NCI-H187 treated with DMSO at 0.1 percent for 48 hours (cell line): ENCODE measurements at regions not wholly inside any gene's neighbourhood (a gene's known extent, or its start where the extent isn't known, plus 50 kb on each side); places are given as distances from the start of the nearest gene placed in this dataset.

Source experiments
- DNase-seq: peaks from one replicate; lab custom pipeline; 2025; lab: John Stamatoyannopoulos, UW

- DNase-seq = no peak
Measured at GRCh38 chr9:20197976-20198685, 409.3 kb upstream of the SLC24A2 start.

GRCh38 chr9:20191228-20191840, 402.5 kb upstream of the SLC24A2 start:
- no peak for DNase-seq

DNA sequence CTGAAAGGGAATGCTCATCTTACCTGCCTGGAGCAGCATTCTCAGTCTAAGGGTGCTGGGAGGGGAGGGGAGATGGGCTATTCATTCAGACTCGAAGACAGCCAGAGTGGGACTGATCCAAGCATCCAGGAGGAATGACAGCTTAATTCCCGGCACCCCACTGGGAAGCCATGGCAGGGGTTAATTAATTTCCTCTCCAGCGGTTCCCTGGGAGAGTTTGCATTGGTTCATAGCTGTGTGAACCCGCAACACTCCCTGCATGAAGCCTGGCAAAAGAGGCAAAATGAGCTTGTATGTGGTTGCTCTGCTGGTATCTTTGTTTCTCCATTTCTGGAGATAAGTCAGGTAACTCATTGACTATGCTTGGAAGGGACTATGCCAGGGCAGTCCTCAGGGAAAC, 401.0 kb upstream of the SLC24A2 start:
- no peak for DNase-seq

GRCh38 chr9:20188616-20189369, 400.0 kb upstream of the SLC24A2 start:
- no peak for DNase-seq

GRCh38 chr9:20187318-20187717, 398.5 kb upstream of the SLC24A2 start:
- DNase-seq = no peak

- DNase-seq = no peak
Measured at GRCh38 chr9:20186823-20187222, 398.0 kb upstream of the SLC24A2 start.

- no peak for DNase-seq
Measured at GRCh38 chr9:20186231-20186630, 397.4 kb upstream of the SLC24A2 start.

GRCh38 chr9:20184541-20184940, 395.7 kb upstream of the SLC24A2 start:
- DNase-seq = no peak

- DNase-seq = no peak
Measured at GRCh38 chr9:20178679-20179078, 389.8 kb upstream of the SLC24A2 start.

DNA sequence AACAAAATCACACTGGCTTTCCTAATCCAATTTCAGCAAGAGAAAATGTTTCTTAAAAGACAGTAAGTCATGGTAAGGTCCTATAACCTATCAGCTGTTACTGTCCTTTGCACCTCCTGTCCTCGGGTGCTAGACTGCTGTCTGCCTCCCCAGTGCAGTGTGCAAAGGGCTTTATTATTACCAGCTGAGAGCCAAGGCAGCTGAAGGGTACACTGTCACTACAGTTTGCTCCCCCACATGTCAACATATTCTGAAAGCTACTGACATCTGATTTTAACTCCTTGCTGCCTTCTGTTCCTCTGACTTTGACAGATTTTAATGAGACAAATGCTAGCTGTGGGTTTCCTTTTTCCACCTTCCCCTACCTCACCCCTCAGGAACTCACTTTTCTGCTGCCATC, 389.4 kb upstream of the SLC24A2 start:
- no peak for DNase-seq

- DNase-seq = no peak
Measured at GRCh38 chr9:20170122-20170521, 381.3 kb upstream of the SLC24A2 start.

DNA sequence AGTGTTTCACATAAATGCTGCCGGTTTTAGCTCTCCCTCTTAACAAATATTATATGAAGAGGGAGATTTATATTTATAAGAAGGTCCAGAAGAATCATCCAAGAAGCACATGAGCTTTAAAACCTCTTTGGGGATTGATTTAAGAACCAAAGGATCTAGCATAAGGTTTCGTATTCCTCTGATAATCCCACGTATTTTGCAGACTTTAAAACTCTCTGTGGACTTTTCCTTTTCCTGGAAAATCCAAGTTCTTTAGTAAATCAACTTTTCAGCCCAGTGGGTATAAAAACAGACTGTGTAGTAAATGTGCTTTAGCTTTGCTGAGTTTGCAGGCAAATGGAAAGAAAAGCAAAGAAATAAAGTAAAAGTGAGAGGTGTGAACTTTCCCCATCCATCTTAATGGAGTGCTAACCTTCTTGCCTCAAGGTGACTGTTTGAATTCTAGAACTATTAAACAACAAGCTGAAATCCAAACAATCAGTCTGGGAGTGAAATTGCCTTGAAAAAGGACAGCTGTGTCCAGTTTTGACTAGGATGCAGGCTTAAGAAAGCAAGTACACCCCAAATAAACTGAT, 363.4 kb upstream of the SLC24A2 start:
- no peak for DNase-seq

DNA sequence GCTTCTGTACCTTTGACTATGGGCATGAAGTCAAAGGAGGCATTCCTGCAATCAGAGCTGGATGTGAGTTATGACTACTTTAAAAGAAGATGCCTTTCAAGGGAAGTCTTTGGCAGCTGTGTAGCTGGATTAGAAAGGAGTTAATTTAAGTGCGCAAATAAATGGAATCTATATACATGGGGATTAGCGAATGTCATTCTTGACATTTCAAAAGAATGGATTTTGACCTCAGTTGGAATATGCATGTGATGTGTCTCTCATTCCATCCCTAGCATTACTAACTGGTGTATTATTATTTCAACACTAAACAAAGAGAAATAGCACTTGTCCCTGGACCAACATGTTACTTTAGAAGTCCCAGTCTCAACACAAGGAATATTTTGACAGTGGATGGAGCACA, 359.6 kb upstream of the SLC24A2 start:
- DNase-seq = no peak

- no peak for DNase-seq
Measured at GRCh38 chr9:20144197-20144596, 355.4 kb upstream of the SLC24A2 start.

DNA sequence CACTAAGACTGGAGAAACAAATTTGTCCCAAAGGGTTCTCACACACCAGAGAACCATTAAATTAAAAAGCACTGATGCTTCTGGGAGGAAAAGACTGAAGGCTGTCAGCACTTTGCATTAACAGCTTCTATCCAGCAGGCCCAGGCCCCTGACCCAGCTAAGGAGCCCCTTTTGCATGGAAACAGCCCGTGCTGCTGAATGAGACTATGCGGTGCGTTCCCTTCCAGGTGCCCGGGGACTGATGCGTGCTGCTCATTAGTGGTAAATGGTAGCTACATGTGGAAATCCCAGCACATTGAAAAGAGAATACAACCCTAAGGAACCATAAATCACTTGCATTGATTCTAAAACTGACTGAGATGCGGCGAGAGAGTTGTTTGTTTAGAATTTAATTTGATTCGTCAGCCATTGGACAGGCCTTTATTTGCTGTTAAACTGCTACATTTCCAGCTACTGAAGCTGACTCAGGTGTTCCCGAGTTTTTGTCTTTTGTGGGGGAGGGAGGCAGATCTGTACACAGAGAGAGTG, 351.0 kb upstream of the SLC24A2 start:
- no peak for DNase-seq

DNA sequence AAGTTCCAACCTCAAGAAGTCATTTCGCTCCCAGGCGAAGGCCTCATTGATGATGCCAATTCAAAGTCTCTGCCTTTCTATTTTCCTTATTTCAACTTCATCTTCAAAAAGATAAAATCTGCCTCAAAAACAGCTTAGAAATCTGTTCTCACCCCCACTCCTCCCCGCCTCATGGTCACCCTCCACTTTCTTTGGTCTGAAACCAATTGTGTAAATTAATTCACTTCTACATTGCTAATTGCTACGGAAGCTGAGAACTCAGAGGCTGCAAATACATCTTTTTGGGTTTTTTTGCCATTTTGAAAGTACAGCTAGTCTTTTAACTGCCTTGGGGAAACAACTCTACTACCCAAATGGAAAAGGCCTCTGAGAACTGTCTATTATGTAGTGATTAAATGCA, 350.0 kb upstream of the SLC24A2 start:
- DNase-seq = no peak

GRCh38 chr9:20138116-20138515, 349.3 kb upstream of the SLC24A2 start:
- DNase-seq = no peak

DNA sequence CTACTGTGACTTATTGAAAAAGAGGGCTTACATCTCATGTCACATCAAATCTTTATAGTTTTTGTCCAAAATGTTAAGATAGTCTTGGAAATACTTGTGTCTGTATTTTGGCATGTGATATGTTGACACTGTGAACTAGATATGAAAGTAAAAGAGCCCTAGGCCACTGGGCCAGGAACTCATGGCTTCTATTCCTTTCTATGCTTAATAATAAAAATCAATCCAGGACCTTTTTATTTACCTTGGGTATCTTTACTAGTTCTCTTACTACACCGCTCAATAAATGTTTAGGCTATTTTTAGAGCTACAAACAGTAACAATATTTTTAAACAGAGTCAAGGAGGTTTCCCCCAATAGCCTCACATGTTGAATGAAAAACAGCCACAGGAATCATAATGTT, 348.6 kb upstream of the SLC24A2 start:
- no peak for DNase-seq

GRCh38 chr9:20135119-20135697, 346.4 kb upstream of the SLC24A2 start:
- no peak for DNase-seq

DNA sequence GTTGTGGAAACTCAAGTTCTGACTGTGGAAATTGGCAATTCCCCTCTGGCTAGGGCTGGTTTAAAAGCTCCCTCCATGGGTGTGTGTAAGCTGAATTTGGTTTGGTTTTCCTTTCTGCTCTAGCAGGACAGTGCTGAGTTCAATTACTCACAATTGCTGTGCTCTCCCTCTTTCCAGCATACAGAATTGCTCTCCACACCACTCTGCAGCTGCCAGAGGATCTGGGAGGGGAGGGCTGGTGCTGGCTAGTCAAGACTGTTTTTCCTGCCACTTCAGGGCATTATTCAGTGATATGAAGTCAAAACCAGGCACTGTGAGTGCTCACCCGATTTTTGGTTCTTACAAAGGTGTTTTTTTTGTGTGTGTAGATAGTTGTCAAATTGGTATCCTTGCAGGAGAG, 336.9 kb upstream of the SLC24A2 start:
- DNase-seq = no peak

DNA sequence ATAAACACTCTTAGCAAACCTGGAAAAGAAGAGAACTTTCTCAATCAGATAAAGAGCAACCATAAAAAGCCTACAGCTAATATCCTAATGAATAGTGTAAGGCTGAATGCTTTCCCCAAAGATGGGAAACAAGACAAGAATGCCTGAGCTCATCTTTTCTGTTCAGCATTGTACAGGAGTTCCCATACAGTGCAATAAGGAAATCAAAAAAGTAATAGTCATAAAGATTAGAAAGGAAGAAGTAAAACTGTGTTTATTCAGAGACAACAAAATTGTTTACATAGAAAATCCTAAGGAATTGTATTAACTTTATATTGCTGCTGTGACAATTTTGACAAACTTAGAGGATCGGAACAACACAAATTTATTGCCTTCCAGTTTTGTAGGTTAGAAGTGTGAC, 330.7 kb upstream of the SLC24A2 start:
- DNase-seq = no peak

DNA sequence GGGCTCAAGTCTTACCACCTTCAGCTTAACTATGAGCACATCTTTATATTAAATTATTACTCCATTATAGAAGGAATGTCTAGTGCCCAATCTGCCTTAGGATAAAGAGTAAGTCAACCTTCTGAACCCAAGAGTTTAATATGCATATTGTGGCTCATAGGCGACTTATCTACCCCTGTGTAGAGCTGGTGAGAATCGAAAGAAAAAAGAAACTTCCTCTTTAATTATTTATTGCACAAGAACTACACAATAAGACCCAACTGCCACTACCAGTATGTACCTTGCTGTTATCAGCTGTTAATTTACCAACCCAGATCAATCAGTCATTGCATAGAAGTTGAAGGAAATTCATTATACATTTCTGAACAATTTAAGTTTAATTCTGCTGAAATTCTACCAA, 329.1 kb upstream of the SLC24A2 start:
- DNase-seq = no peak
